Fibroblast of pulmonary artery (primary cell): ENCODE measurements at regions not wholly inside any gene's neighbourhood (a gene's known extent, or its start where the extent isn't known, plus 50 kb on each side); places are given as distances from the start of the nearest gene placed in this dataset.

Source experiments
- DNase-seq: peaks from one replicate; pipeline ENCODE4 v3.0.0-alpha.2; 2010; ENCODE audit warnings: low read depth
- H3K4me3 ChIP-seq: replicated peaks from 2 replicates; pipeline ENCODE4 v1.5.1; 2011; ENCODE audit warnings: low read depth, mild to moderate bottlenecking, control low read depth, low read length, moderate library complexity
- TF ChIP-seq, protein P1 (sequence below): IDR thresholded peaks from 2 replicates; pipeline ENCODE4 v1.5.1; 2011; ENCODE audit warnings: mild to moderate bottlenecking, control low read depth, low read length, inconsistent platforms; ENCODE audit errors: missing control alignments

DNA sequence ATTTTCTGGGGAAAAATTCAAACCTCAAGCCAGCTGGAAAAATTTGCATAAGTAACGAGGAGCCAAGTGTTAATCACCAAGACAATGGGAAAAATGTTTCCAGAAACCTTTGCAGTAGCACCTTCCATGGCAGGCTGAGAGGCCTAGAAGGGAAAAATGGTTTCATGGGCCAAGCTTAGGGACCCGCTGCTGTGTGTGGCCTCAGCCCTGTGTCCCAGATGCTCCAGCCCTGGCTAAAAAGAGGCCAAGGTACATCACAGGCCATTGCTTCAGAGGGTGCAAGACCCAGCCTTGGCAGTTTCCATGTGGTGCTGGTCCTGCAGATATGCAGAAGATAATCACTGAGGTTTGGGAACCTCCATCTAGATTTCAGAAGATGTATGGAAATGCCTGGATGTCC lies 98.3 kb upstream of the NWD2 start:
- DNase-seq: no peak
- TF ChIP-seq, protein P1, sequence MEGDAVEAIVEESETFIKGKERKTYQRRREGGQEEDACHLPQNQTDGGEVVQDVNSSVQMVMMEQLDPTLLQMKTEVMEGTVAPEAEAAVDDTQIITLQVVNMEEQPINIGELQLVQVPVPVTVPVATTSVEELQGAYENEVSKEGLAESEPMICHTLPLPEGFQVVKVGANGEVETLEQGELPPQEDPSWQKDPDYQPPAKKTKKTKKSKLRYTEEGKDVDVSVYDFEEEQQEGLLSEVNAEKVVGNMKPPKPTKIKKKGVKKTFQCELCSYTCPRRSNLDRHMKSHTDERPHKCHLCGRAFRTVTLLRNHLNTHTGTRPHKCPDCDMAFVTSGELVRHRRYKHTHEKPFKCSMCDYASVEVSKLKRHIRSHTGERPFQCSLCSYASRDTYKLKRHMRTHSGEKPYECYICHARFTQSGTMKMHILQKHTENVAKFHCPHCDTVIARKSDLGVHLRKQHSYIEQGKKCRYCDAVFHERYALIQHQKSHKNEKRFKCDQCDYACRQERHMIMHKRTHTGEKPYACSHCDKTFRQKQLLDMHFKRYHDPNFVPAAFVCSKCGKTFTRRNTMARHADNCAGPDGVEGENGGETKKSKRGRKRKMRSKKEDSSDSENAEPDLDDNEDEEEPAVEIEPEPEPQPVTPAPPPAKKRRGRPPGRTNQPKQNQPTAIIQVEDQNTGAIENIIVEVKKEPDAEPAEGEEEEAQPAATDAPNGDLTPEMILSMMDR: no peak
- H3K4me3 ChIP-seq: no peak overlapping the region

DNA sequence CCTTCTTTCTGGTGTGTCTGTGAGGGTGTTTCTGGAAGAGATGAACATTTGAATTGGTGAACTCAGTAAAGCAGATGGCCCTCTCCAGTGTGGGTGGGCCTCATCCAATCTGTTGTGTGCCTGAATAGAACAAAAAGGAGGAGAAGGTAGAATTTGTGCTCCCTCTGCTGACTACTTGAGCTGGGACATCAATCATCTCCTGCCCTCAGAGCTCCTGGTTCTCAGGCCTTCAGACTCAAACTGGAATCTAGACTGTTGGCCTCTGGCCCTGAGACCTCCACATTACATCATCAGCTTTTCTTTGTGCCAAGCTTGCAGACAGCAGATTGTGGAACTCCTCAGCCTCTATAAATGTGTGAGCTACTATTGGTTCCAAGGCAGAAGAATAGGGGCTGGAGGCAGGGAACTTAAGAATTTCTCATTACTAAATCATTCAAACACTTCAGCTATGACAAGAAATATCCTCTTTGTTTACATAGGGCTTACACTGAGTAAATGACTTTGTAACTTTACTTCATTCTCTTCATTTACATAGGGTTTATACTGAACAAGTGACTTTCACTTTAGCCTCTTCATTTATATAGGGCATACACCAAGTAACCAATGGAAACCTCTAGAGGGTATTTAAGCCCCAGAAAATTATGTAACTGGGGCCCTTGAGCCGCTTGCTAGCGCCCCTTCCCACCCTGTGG lies 86.9 kb upstream of the NWD2 start:
- TF ChIP-seq, protein P1: no peak
- no peak for DNase-seq
- no peak overlapping the region for H3K4me3 ChIP-seq

DNA sequence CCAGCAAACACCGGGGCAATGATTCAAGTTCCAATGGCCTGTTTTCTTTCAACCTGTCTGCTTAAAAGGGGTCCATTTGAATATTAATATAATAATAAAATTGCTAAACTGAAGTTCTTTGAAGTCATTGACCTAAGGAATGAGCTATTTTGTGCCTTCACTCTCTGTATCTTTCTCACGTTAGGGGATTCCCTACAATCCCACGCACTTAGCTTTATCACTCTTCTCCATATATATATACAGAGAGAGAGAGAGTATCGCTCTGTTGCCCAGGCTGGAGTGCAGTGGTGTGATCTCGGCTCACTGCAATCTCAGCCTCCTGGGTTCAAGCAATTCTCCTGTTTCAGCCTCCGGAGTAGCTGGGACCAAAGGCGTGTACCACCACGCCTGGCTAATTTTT lies 83.9 kb upstream of the NWD2 start:
- TF ChIP-seq, protein P1: no peak
- no peak for DNase-seq
- no peak overlapping the region for H3K4me3 ChIP-seq

DNA sequence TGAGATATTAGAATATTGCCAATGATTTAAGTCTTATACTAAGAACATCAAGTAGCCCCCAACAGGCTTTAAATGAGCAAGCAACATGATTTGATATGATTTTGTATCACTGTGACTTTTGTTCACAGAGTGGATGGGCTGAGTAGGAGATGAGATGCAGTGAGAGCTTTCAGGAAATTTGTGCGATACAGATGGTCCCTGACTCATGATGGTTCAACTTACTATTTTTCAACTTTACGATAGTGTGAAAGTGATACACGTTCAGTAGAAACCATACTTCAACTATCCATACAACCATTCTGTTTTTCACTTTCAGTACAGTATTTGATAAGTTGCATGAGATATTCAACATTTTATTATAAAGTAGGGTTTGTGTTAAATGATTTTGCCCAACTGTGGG lies 78.7 kb upstream of the NWD2 start:
- no peak overlapping the region for H3K4me3 ChIP-seq
- no peak for DNase-seq
- TF ChIP-seq, protein P1: no peak

DNA sequence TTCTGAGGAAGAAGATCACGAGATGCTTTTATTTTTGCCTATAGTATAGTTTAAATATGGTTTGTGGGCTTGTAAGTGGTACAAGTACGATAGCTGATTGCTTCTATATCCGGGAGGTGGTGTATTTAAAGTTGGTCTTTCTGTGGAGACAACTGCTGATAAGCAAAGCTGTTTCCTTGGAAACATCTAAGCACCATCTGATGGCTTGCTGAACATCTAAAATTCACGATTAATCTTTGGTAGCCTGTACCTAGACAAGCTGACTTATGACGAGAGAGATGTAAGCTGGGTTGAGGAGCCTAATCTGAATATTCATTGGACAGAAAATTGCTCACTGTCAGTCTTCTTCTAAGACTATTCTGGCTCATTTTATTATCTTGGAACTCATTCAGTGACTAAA lies 74.6 kb upstream of the NWD2 start:
- DNase-seq: no peak
- no peak overlapping the region for H3K4me3 ChIP-seq
- TF ChIP-seq, protein P1: no peak

DNA sequence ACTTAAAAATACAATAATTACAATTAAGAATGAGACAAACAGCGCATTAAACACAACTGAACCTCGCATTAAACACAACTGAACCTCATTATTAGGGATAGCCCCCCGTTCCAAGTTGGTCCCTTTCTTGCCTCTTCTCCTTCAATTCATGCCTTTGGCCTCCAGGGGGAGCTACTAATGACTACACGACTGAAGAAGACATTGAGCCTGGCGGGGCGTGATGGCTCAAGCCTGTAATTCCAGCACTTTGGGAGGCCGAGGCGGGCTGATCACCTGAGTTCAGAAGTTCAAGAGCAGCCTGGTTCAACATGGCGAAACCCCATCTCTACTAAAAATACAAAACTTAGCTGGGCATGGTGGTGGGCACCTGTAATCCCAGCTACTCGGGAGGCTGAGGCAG lies 56.4 kb upstream of the NWD2 start:
- TF ChIP-seq, protein P1: no peak
- DNase-seq: no peak
- no peak overlapping the region for H3K4me3 ChIP-seq
